IPS-15b (cell line): ENCODE measurements at regions not wholly inside any gene's neighbourhood (a gene's known extent, or its start where the extent isn't known, plus 50 kb on each side); places are given as distances from the start of the nearest gene placed in this dataset.

Experiments
- H3K27me3 ChIP-seq: one replicate; pipeline ENCODE4 v1.6.1; 2013; ENCODE audit warnings: low read length; ENCODE audit not compliant: control insufficient read depth, insufficient read depth
- H3K36me3 ChIP-seq: one replicate; pipeline ENCODE4 v1.6.1; 2013; ENCODE audit warnings: low read length; ENCODE audit not compliant: control insufficient read depth, insufficient read depth
- H3K4me1 ChIP-seq: one replicate; pipeline ENCODE4 v1.6.1; 2013; ENCODE audit warnings: mild to moderate bottlenecking, low read length; ENCODE audit not compliant: control insufficient read depth, insufficient read depth
- H3K4me3 ChIP-seq: one replicate; pipeline ENCODE4 v1.5.1; 2013; ENCODE audit warnings: low read depth, low read length
- H3K9ac ChIP-seq: one replicate; pipeline ENCODE4 v1.6.1; 2013; ENCODE audit warnings: low read depth, mild to moderate bottlenecking, low read length
- H3K9me3 ChIP-seq: one replicate; pipeline ENCODE4 v1.6.1; 2013; ENCODE audit warnings: mild to moderate bottlenecking, low read length; ENCODE audit not compliant: control insufficient read depth, insufficient read depth

DNA sequence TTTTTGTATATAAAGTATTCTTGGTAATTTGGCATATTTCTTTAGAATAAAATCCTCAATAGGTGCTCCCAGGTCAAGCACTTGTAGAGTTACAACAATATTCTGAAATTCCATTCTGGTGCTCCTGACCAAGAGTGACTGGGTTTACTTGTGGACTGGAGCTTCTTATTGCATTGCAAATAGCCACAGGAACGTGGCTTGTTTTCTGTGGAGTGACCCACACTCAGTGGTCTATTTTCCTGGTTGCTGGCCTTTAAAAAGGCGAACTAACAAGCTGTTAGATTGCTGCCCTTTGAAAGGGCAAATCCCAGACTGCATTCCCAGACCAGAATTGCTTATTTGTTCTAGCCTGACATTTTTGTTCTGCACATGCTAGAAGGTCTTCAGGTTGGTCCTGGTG is 658.8 kb upstream of the GOT2 start:
- H3K9me3 ChIP-seq = no peaks in the 10 kb centered on the region
- no peaks in the 10 kb centered on the region for H3K27me3 ChIP-seq
- no peak overlapping the region for H3K4me3 ChIP-seq
- H3K9ac ChIP-seq = no peak overlapping the region
- no peaks in the 10 kb centered on the region for H3K36me3 ChIP-seq
- peaks cover 4% of the 10 kb centered on the region for H3K4me1 ChIP-seq

DNA sequence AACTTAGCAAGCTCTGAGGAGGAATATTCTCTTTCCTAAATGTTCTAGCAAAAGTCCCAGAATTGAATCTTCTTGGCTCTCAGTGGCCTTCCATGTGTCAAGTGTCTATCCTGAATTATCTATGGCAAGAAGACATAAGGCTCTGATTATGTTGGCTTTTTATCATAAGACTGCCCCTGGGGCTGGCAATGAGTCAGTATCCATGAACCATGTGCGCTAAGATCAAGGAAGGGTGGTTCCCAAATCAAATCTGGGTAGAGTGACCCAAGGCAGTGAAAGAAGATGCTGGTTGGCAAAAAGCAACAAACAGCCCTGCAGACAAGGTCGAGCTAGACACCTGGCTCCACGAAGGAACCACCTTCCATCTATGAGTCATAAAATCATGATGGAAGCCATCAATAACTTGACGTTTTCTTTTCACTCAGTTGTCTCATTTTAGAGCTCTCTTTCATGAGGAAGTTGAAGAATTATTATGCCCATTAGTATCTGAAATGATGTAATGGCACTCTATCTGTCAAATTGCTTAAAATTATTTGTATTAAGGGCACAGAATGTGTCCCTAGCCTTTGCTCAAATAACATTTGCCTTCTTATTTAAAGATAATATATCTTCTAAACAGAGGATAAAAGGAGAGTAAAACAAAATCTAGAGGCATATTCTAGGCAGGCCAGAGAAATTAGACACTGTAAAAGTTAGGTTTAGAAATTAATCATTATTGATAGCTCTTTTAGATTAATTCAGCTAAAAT is 657.7 kb upstream of the GOT2 start:
- Histone ChIP-seq H3K9ac (no peak overlapping the region), H3K36me3 (no peaks in the 10 kb centered on the region), H3K4me1 (peaks cover 4% of the 10 kb centered on the region), H3K27me3 (no peaks in the 10 kb centered on the region), H3K4me3 (no peak overlapping the region), H3K9me3 (no peaks in the 10 kb centered on the region)

GRCh38 chr16:59385959-59386358 is 651.8 kb upstream of the GOT2 start:
- no peaks in the 10 kb centered on the region for H3K27me3 ChIP-seq

GRCh38 chr16:59385491-59385890 is 651.4 kb upstream of the GOT2 start:
- Histone ChIP-seq H3K4me3 (no peak overlapping the region), H3K9me3 (no peaks in the 10 kb centered on the region), H3K9ac (no peak overlapping the region), H3K4me1 (no peaks in the 10 kb centered on the region), H3K27me3 (no peaks in the 10 kb centered on the region), H3K36me3 (no peaks in the 10 kb centered on the region)

More at GRCh38 chr16:59385959-59386358, 651.8 kb upstream of the GOT2 start:
- Histone ChIP-seq H3K36me3 (no peaks in the 10 kb centered on the region), H3K9me3 (no peaks in the 10 kb centered on the region), H3K4me1 (no peaks in the 10 kb centered on the region), H3K4me3 (no peak overlapping the region), H3K9ac (no peak overlapping the region)

- Histone ChIP-seq H3K4me3 (no peak overlapping the region), H3K9me3 (no peaks in the 10 kb centered on the region), H3K4me1 (peaks cover 2% of the 10 kb centered on the region)
These were observed 639.5 kb upstream of the GOT2 start for GRCh38 chr16:59373632-59374031.

DNA sequence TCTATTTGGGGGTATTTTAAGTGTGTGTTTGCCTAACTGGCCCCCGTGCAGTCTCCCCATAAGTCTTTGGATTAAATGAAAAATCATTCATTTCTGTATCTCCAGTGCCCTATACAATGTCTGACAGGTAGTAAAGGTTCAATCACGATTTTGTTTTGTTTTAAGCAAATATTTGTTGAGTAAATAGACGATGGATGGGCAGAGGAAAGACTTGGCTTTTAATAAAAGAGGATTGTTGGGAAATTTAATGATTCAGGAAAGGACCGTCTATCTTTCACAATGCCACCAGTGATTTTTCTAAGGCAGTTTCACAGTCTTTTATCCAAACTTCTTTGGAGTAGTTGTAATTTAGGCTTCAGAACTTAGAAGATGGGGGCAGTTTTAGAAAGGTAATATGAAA is 636.6 kb upstream of the GOT2 start:
- no peaks in the 10 kb centered on the region for H3K9me3 ChIP-seq
- peaks cover 4% of the 10 kb centered on the region for H3K4me1 ChIP-seq
- H3K4me3 ChIP-seq = no peak overlapping the region
- H3K27me3 ChIP-seq = no peaks in the 10 kb centered on the region
- H3K9ac ChIP-seq = no peak overlapping the region
- H3K36me3 ChIP-seq = no peaks in the 10 kb centered on the region

More at GRCh38 chr16:59373632-59374031, 639.5 kb upstream of the GOT2 start:
- no peaks in the 10 kb centered on the region for H3K36me3 ChIP-seq
- no peaks in the 10 kb centered on the region for H3K27me3 ChIP-seq
- no peak overlapping the region for H3K9ac ChIP-seq

GRCh38 chr16:59369523-59369922 is 635.4 kb upstream of the GOT2 start:
- H3K9ac ChIP-seq = no peak overlapping the region

GRCh38 chr16:59368586-59368985 is 634.5 kb upstream of the GOT2 start:
- Histone ChIP-seq H3K36me3 (no peaks in the 10 kb centered on the region), H3K27me3 (no peaks in the 10 kb centered on the region), H3K4me1 (peaks cover 4% of the 10 kb centered on the region), H3K9ac (no peak overlapping the region), H3K4me3 (no peak overlapping the region), H3K9me3 (no peaks in the 10 kb centered on the region)

More at GRCh38 chr16:59369523-59369922, 635.4 kb upstream of the GOT2 start:
- H3K36me3 ChIP-seq = no peaks in the 10 kb centered on the region
- no peaks in the 10 kb centered on the region for H3K27me3 ChIP-seq
- H3K4me3 ChIP-seq = no peak overlapping the region
- H3K4me1 ChIP-seq = peaks cover 4% of the 10 kb centered on the region
- H3K9me3 ChIP-seq = no peaks in the 10 kb centered on the region

DNA sequence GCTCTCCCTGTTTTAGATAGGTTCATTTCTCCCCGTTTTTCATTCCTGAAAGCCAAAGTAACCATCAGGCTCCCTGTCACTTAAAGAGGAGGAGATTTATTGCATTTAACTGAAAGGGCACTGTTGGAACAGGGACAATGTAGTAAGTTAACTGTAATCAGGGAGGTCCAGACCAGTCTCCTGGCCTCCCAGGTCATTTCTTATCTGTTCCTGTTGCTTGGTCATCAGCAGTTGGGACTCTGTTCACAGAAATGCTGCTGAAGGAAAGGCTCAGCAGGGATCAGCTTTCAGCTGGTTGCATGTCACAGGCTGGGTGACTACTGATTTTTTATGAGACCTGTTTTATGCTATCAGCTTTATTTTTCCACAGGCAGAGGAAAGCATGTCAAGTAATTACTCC is 622.6 kb upstream of the GOT2 start:
- H3K4me3 ChIP-seq = no peak overlapping the region
- H3K9ac ChIP-seq = no peak overlapping the region
- no peaks in the 10 kb centered on the region for H3K27me3 ChIP-seq
- no peaks in the 10 kb centered on the region for H3K36me3 ChIP-seq
- no peaks in the 10 kb centered on the region for H3K9me3 ChIP-seq
- H3K4me1 ChIP-seq = peaks cover 4% of the 10 kb centered on the region

GRCh38 chr16:59356144-59356543 is 622.0 kb upstream of the GOT2 start:
- H3K36me3 ChIP-seq = no peaks in the 10 kb centered on the region
- no peak overlapping the region for H3K4me3 ChIP-seq
- H3K27me3 ChIP-seq = no peaks in the 10 kb centered on the region
- H3K9me3 ChIP-seq = no peaks in the 10 kb centered on the region
- peaks cover 4% of the 10 kb centered on the region for H3K4me1 ChIP-seq
- no peak overlapping the region for H3K9ac ChIP-seq

- Histone ChIP-seq H3K9me3 (no peaks in the 10 kb centered on the region), H3K4me3 (no peak overlapping the region), H3K27me3 (no peaks in the 10 kb centered on the region), H3K36me3 (no peaks in the 10 kb centered on the region), H3K9ac (no peak overlapping the region), H3K4me1 (peaks cover 4% of the 10 kb centered on the region)
These were observed 621.6 kb upstream of the GOT2 start for GRCh38 chr16:59355704-59356103.

GRCh38 chr16:59351305-59351903 is 617.3 kb upstream of the GOT2 start:
- H3K4me3 ChIP-seq = no peak overlapping the region
- H3K9me3 ChIP-seq = no peaks in the 10 kb centered on the region
- no peaks in the 10 kb centered on the region for H3K36me3 ChIP-seq
- H3K27me3 ChIP-seq = peaks cover 21% of the 10 kb centered on the region
- H3K9ac ChIP-seq = no peak overlapping the region
- peaks cover under 1% of the 10 kb centered on the region for H3K4me1 ChIP-seq
